GM12865 (cell line): ENCODE measurements at regions not wholly inside any gene's neighbourhood (a gene's known extent, or its start where the extent isn't known, plus 50 kb on each side); places are given as distances from the start of the nearest gene placed in this dataset.
"Not testable (repeated sequence)": the region's sequence is repeated elsewhere in the genome, so short reads cannot be mapped to it uniquely, and the experiment has no call there.

Source experiments
- DNase-seq: peaks from one replicate; pipeline ENCODE4 v3.0.0; 2010; ENCODE audit warnings: low read depth
- H3K4me3 ChIP-seq: 2 replicates; pipeline ENCODE4 v1.5.1; 2011; ENCODE audit warnings: mild to moderate bottlenecking, low read depth, low read length, control low read depth
- CTCF ChIP-seq: IDR thresholded peaks from 2 replicates; pipeline ENCODE4 v1.5.1; 2011; ENCODE audit warnings: low read length, control low read depth, low read depth, inconsistent platforms; ENCODE audit not compliant: insufficient read depth; ENCODE audit errors: missing control alignments

- no peak for DNase-seq
- no peak overlapping the region for H3K4me3 ChIP-seq
- TF ChIP-seq CTCF = no peak
These were observed 467.4 kb upstream of the FANCL start for GRCh38 chr2:58708565-58708964.

- DNase-seq = no peak
- no peak overlapping the region for H3K4me3 ChIP-seq
- TF ChIP-seq CTCF = no peak
These were observed 461.3 kb upstream of the FANCL start for GRCh38 chr2:58702302-58702885.

DNA sequence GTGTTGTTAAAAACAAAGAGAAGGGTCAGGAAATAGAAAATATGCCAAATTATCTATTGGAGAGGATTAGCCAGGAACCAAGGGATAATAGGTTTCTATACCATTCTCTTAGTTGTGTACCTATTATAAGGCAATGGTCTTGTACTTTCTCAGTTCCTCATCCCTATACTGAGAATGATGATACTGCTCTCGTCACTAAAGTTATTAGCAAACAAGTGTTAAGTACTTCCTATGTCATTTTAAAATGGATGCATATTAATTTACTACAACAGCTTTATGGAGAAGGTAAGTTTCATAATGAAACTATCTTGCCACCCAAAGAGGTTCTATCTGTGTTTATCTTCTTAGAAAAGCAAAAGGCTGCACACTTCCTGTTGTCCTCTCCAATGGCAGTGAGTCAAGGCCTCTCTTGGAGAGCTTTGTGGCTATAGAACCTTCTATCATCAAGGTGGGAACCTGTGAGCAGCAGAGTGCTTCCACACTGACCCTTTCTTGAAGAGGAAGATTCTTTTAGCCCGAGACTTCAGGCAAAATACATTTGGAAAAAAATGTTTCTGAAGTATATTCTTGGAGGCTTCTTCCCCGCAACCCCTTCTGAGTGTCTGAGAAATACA, 460.7 kb upstream of the FANCL start:
- DNase-seq = no peak
- H3K4me3 ChIP-seq = no peak overlapping the region
- no peak for TF ChIP-seq CTCF

GRCh38 chr2:58700591-58700990, 459.5 kb upstream of the FANCL start:
- TF ChIP-seq CTCF = no peak
- DNase-seq = no peak
- H3K4me3 ChIP-seq = no peak overlapping the region

DNA sequence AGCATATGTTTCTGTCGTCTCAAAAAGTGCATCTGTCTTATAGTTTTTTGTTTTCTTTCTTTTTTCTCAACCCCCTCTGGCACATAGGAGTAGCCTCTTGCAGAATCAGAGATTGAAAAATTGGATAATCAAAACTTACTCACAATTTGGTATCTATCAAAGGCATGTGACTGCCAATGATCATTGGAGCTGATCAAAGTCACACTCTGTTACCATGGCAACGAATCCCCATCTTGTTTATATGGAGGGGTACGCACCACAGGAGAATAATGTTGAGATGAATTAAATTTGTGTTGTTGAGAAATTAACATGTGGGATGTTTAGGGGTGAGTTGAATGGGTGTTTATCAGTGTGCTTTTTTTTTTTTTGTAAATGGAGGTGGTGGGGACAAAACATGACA, 458.3 kb upstream of the FANCL start:
- H3K4me3 ChIP-seq = no peak overlapping the region
- TF ChIP-seq CTCF = no peak
- DNase-seq = no peak

- no peak for TF ChIP-seq CTCF
- no peak for DNase-seq
- no peak overlapping the region for H3K4me3 ChIP-seq
These were observed 457.5 kb upstream of the FANCL start for GRCh38 chr2:58698620-58699019.

GRCh38 chr2:58694114-58694513, 453.0 kb upstream of the FANCL start:
- DNase-seq, H3K4me3 ChIP-seq: not testable (repeated sequence)

DNA sequence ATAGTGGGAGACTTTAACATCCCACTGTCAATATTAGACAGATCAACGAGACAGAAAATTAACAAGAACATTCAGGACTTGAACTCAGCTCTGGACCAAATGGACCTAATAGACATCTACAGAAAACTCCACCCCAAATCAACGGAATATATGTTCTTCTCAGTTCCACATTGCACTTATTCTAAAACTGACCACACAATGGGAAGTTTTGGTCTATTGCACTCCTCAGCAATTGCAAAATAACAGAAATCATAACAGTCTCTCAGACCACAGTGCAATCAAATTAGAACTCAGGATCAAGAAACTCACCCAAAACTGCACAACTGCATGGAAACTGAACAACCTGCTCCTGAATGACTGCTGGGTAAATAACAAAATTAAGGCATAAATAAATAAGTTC, 449.9 kb upstream of the FANCL start:
- not testable (repeated sequence) for H3K4me3 ChIP-seq, DNase-seq
